SH-SY5Y (cell line): ENCODE measurements at regions not wholly inside any gene's neighbourhood (a gene's known extent, or its start where the extent isn't known, plus 50 kb on each side); places are given as distances from the start of the nearest gene placed in this dataset.

Source experiments
- GATA2 ChIP-seq: IDR thresholded peaks from 2 replicates; pipeline ENCODE4 v1.6.1; 2011; ENCODE audit warnings: mild to moderate bottlenecking, low read depth, low read length
- GATA3 ChIP-seq: IDR thresholded peaks from 2 replicates; pipeline ENCODE4 v1.6.1; 2011; ENCODE audit warnings: low read depth, mild to moderate bottlenecking, low read length, moderate library complexity

- TF ChIP-seq GATA3: no peak
- no peak for TF ChIP-seq GATA2
These were observed 1039.3 kb upstream of the FOXG1 start for GRCh38 chr14:27727251-27727770.
